ENCODE measurements at regions not wholly inside any gene's neighbourhood (a gene's known extent, or its start where the extent isn't known, plus 50 kb on each side); places are given as distances from the start of the nearest gene placed in this dataset.

GRCh38 chr14:98889836-98890185 is 382.2 kb downstream of the BCL11B start:
- H3K27ac Mint-ChIP-seq (ENCODE audit: unreplicated experiment) = no peak overlapping the region
- H3K4me3 Mint-ChIP-seq (ENCODE audit: unreplicated experiment) = no peak overlapping the region
- H3K36me3 Mint-ChIP-seq (ENCODE audit: low read depth, unreplicated experiment) = no peaks in the 10 kb centered on the region
- DNase-seq (ENCODE audit: low spot score) = no peak
- no peaks in the 10 kb centered on the region for H3K27me3 Mint-ChIP-seq (ENCODE audit: unreplicated experiment)
- H3K9me3 Mint-ChIP-seq (ENCODE audit: unreplicated experiment) = no peaks in the 10 kb centered on the region
- no peaks in the 10 kb centered on the region for H3K4me1 Mint-ChIP-seq (ENCODE audit: unreplicated experiment)
- no peak for TF ChIP-seq CTCF (IDR thresholded peaks at IDR 0.05; ENCODE audit: unreplicated experiment)

- no peak for DNase-seq (ENCODE audit: low spot score)
- Mint-ChIP-seq H3K4me1 (ENCODE audit: unreplicated experiment) (no peaks in the 10 kb centered on the region), H3K36me3 (ENCODE audit: low read depth, unreplicated experiment) (no peaks in the 10 kb centered on the region), H3K9me3 (ENCODE audit: unreplicated experiment) (no peaks in the 10 kb centered on the region), H3K27me3 (ENCODE audit: unreplicated experiment) (peaks cover 2% of the 10 kb centered on the region), H3K4me3 (ENCODE audit: unreplicated experiment) (no peak overlapping the region), H3K27ac (ENCODE audit: unreplicated experiment) (no peak overlapping the region)
- TF ChIP-seq CTCF (IDR thresholded peaks at IDR 0.05; ENCODE audit: unreplicated experiment) = no peak
Observed at GRCh38 chr14:98890556-98891340, 381.2 kb downstream of the BCL11B start.

GRCh38 chr14:98893675-98894074 is 378.3 kb downstream of the BCL11B start:
- no peaks in the 10 kb centered on the region for H3K9me3 Mint-ChIP-seq (ENCODE audit: unreplicated experiment)
- no peaks in the 10 kb centered on the region for H3K36me3 Mint-ChIP-seq (ENCODE audit: low read depth, unreplicated experiment)
- H3K4me1 Mint-ChIP-seq (ENCODE audit: unreplicated experiment) = no peaks in the 10 kb centered on the region
- no peak for TF ChIP-seq CTCF (IDR thresholded peaks at IDR 0.05; ENCODE audit: unreplicated experiment)
- DNase-seq (ENCODE audit: low spot score) = no peak
- no peak overlapping the region for H3K4me3 Mint-ChIP-seq (ENCODE audit: unreplicated experiment)
- H3K27ac Mint-ChIP-seq (ENCODE audit: unreplicated experiment) = no peak overlapping the region
- peaks cover 2% of the 10 kb centered on the region for H3K27me3 Mint-ChIP-seq (ENCODE audit: unreplicated experiment)

- Mint-ChIP-seq H3K27ac (ENCODE audit: unreplicated experiment) (no peak overlapping the region), H3K4me1 (ENCODE audit: unreplicated experiment) (no peaks in the 10 kb centered on the region), H3K9me3 (ENCODE audit: unreplicated experiment) (no peaks in the 10 kb centered on the region), H3K4me3 (ENCODE audit: unreplicated experiment) (no peak overlapping the region), H3K27me3 (ENCODE audit: unreplicated experiment) (peaks cover 2% of the 10 kb centered on the region), H3K36me3 (ENCODE audit: low read depth, unreplicated experiment) (no peaks in the 10 kb centered on the region)
- TF ChIP-seq CTCF (IDR thresholded peaks at IDR 0.05; ENCODE audit: unreplicated experiment) = no peak
- DNase-seq (ENCODE audit: low spot score) = no peak
Observed at GRCh38 chr14:98894600-98894999, 377.4 kb downstream of the BCL11B start.

- Mint-ChIP-seq H3K36me3 (ENCODE audit: low read depth, unreplicated experiment) (no peaks in the 10 kb centered on the region), H3K27ac (ENCODE audit: unreplicated experiment) (no peak overlapping the region), H3K27me3 (ENCODE audit: unreplicated experiment) (peaks cover 4% of the 10 kb centered on the region), H3K4me1 (ENCODE audit: unreplicated experiment) (peaks cover 10% of the 10 kb centered on the region), H3K4me3 (ENCODE audit: unreplicated experiment) (no peak overlapping the region), H3K9me3 (ENCODE audit: unreplicated experiment) (no peaks in the 10 kb centered on the region)
- no peak for TF ChIP-seq CTCF (IDR thresholded peaks at IDR 0.05; ENCODE audit: unreplicated experiment)
- DNase-seq (ENCODE audit: low spot score) = no peak
Observed at GRCh38 chr14:98896449-98896848, 375.5 kb downstream of the BCL11B start.
